ENCODE measurements at regions not wholly inside any gene's neighbourhood (a gene's known extent, or its start where the extent isn't known, plus 50 kb on each side); places are given as distances from the start of the nearest gene placed in this dataset.

DNA sequence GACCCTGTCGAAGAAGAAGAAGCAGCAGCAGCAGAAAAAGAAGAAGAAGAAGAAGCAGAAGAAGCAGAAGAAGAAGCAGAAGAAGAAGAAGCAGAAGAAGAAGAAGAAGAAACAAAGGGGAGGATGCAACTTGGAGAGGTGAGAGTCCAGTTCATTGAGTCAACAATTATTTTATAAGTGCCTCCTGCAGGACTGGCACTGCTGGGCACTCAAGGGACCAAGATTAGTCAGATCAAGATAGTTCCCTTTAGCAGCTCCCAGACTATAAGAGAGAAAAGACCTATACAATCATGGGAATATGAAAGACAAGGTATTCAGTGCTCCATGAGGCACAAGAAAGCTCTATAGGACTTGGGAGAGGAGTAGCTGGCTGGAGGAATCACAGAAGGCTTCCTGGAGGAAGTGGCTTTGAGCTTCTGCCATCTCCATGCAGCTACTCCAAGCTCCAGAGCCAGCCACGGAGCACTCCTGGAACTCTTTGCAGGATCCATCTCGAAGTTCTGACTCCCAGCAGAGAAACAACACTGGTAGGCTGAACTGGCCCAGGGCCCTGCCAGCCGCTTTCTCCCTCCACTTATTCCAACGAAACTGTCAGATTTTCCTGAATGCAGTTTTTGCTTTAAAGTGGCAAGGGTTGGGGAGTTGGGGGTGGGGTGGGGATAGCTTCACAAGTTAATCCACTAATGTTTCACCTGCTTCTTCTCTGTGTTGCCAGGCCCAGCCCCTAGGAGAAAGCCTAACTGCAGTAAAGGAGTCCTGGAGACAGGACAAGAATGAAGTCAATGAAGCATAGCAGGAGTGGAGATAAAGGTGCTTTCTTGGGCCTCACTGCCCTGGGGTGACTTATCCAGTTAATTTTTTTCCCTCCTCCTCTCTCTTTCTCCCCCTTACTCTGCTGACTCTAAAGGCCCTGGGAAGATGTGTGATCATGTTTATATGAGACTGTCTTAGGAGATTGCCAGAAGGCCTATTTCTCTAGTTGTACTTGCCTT lies 140.1 kb upstream of the PARP11 start:
- TF ChIP-seq CTCF (IDR thresholded peaks at IDR 0.05), result no peak
- no peak for TF ChIP-seq POLR2A (IDR thresholded peaks at IDR 0.05)
